Smooth muscle cell (in vitro differentiated cells): ENCODE measurements at regions not wholly inside any gene's neighbourhood (a gene's known extent, or its start where the extent isn't known, plus 50 kb on each side); places are given as distances from the start of the nearest gene placed in this dataset.

Experiments used
- DNase-seq: peaks from one replicate; lab custom pipeline; 2025; ENCODE audit not compliant: unreplicated experiment; lab: John Stamatoyannopoulos, UW
- H2AFZ ChIP-seq: fragments of 200-600 bp; sonication (generic); 2 replicates; pipeline ENCODE4 v1.6.0; 2016; ENCODE audit warnings: antibody characterized with exemption, low read depth, mild to moderate bottlenecking
- H3F3A ChIP-seq: fragments of 200-600 bp; sonication (generic); 2 replicates; pipeline ENCODE4 v1.6.0; 2017; ENCODE audit warnings: antibody characterized with exemption, low read depth
- H3K27ac ChIP-seq: fragments of 200-600 bp; sonication (generic); 2 replicates; pipeline ENCODE4 v1.5.1; 2016; ENCODE audit warnings: low read depth, mild to moderate bottlenecking
- H3K27me3 ChIP-seq: fragments of 200-600 bp; sonication (generic); 2 replicates; pipeline ENCODE4 v1.6.1; 2016; ENCODE audit warnings: low read depth, mild to moderate bottlenecking
- H3K36me3 ChIP-seq: fragments of 200-600 bp; sonication (generic); 2 replicates; pipeline ENCODE4 v1.5.1; 2016; ENCODE audit warnings: low read depth
- H3K4me1 ChIP-seq: fragments of 200-600 bp; sonication (generic); 2 replicates; pipeline ENCODE4 v1.5.1; 2016; ENCODE audit warnings: low read depth
- H3K4me2 ChIP-seq: fragments of 200-600 bp; sonication (generic); 2 replicates; pipeline ENCODE4 v1.6.0; 2016; ENCODE audit warnings: mild to moderate bottlenecking
- H3K4me3 ChIP-seq: fragments of 200-600 bp; sonication (generic); 2 replicates; pipeline ENCODE4 v1.5.1; 2016; ENCODE audit warnings: mild to moderate bottlenecking
- H3K79me2 ChIP-seq: fragments of 200-600 bp; sonication (generic); 2 replicates; pipeline ENCODE4 v1.6.0; 2016; ENCODE audit warnings: low read depth, mild to moderate bottlenecking
- H3K9ac ChIP-seq: fragments of 200-600 bp; sonication (generic); 2 replicates; pipeline ENCODE4 v1.6.0; 2016; ENCODE audit warnings: low read depth
- H3K9me3 ChIP-seq: fragments of 200-600 bp; sonication (generic); replicated peaks from 2 replicates; pipeline ENCODE4 v1.5.1; 2016; ENCODE audit warnings: low read depth
- H4K20me1 ChIP-seq: fragments of 200-600 bp; sonication (generic); 2 replicates; pipeline ENCODE4 v1.6.0; 2016; ENCODE audit warnings: low read depth
- CTCF ChIP-seq: fragments of 200-600 bp; sonication (generic); IDR thresholded peaks from 2 replicates; pipeline ENCODE4 v1.5.1; 2017; ENCODE audit warnings: borderline replicate concordance, mild to moderate bottlenecking, antibody characterized with exemption; ENCODE audit not compliant: insufficient read depth, poor library complexity, severe bottlenecking
- WGBS: methylation state at CpG from one replicate; pipeline ENCODE4 v1.1.7; 2016; ENCODE audit warnings: low lambda C conversion rate; 5-methylcytosine and 5-hydroxymethylcytosine counted together

GRCh38 chr9:82081496-82081895 lies 92.9 kb downstream of the SPATA31D1 start:
- no peak for TF ChIP-seq CTCF
- Histone ChIP-seq H3F3A (no peaks in the 10 kb centered on the region), H3K4me2 (no peak overlapping the region), H3K27ac (no peak overlapping the region), H2AFZ (no peak overlapping the region), H3K9me3 (no peaks in the 10 kb centered on the region), H4K20me1 (no peaks in the 10 kb centered on the region), H3K9ac (no peak overlapping the region), H3K36me3 (no peaks in the 10 kb centered on the region), H3K79me2 (no peaks in the 10 kb centered on the region), H3K4me3 (no peak overlapping the region), H3K4me1 (no peaks in the 10 kb centered on the region), H3K27me3 (no peaks in the 10 kb centered on the region)
- no peak for DNase-seq
- 94% methylated on average over 2 of the region's 2 CpGs for WGBS

GRCh38 chr9:82082563-82082962 lies 94.0 kb downstream of the SPATA31D1 start:
- no peaks in the 10 kb centered on the region for H3F3A ChIP-seq
- no peak overlapping the region for H3K9ac ChIP-seq
- H3K27me3 ChIP-seq: no peaks in the 10 kb centered on the region
- H3K4me2 ChIP-seq: no peak overlapping the region
- H4K20me1 ChIP-seq: no peaks in the 10 kb centered on the region
- H3K36me3 ChIP-seq: no peaks in the 10 kb centered on the region
- no peaks in the 10 kb centered on the region for H3K4me1 ChIP-seq
- H3K9me3 ChIP-seq: no peaks in the 10 kb centered on the region
- no peak overlapping the region for H3K4me3 ChIP-seq
- TF ChIP-seq CTCF: no peak
- no peak overlapping the region for H3K27ac ChIP-seq
- H3K79me2 ChIP-seq: no peaks in the 10 kb centered on the region
- H2AFZ ChIP-seq: no peak overlapping the region
- DNase-seq: no peak

- Histone ChIP-seq H3K79me2 (no peaks in the 10 kb centered on the region), H3K27me3 (no peaks in the 10 kb centered on the region), H3K9ac (no peak overlapping the region), H3K4me3 (no peak overlapping the region), H3K9me3 (no peaks in the 10 kb centered on the region), H3K27ac (no peak overlapping the region), H3K36me3 (no peaks in the 10 kb centered on the region), H3K4me1 (no peaks in the 10 kb centered on the region), H2AFZ (no peak overlapping the region), H4K20me1 (no peaks in the 10 kb centered on the region), H3K4me2 (no peak overlapping the region), H3F3A (no peaks in the 10 kb centered on the region)
- no peak for DNase-seq
- no peak for TF ChIP-seq CTCF
- WGBS: 96% methylated on average over 24 of the region's 24 CpGs
These were observed 100.0 kb downstream of the SPATA31D1 start for GRCh38 chr9:82088591-82088990.

- DNase-seq: no peak
- WGBS: 96% methylated on average over 2 of the region's 2 CpGs
- H3K4me1 ChIP-seq: no peaks in the 10 kb centered on the region
- TF ChIP-seq CTCF: no peak
- no peaks in the 10 kb centered on the region for H3K79me2 ChIP-seq
- no peaks in the 10 kb centered on the region for H3K27me3 ChIP-seq
- no peak overlapping the region for H2AFZ ChIP-seq
- no peak overlapping the region for H3K4me3 ChIP-seq
- H3K4me2 ChIP-seq: no peak overlapping the region
- no peaks in the 10 kb centered on the region for H4K20me1 ChIP-seq
- no peaks in the 10 kb centered on the region for H3F3A ChIP-seq
- H3K36me3 ChIP-seq: no peaks in the 10 kb centered on the region
- no peak overlapping the region for H3K9ac ChIP-seq
- no peaks in the 10 kb centered on the region for H3K9me3 ChIP-seq
- no peak overlapping the region for H3K27ac ChIP-seq
These were observed 101.5 kb downstream of the SPATA31D1 start for GRCh38 chr9:82090046-82090445.
